Neural cell (in vitro differentiated cells): ENCODE measurements at regions not wholly inside any gene's neighbourhood (a gene's known extent, or its start where the extent isn't known, plus 50 kb on each side); places are given as distances from the start of the nearest gene placed in this dataset.

ENCODE experiments used
- H2AFZ ChIP-seq: fragments of 200-600, 300-800 bp; sonication (generic), shearing (Covaris generic); 2 replicates; pipeline ENCODE4 v1.6.0; 2014; ENCODE audit warnings: low read depth, mild to moderate bottlenecking, antibody characterized with exemption, low read length, moderate library complexity
- H3F3A ChIP-seq: fragments of 200-600 bp; shearing (Covaris generic); 2 replicates; pipeline ENCODE4 v1.6.1; 2016; ENCODE audit warnings: mild to moderate bottlenecking, moderate library complexity, mixed read lengths, antibody characterized with exemption, low read length; ENCODE audit not compliant: insufficient read depth, poor library complexity, severe bottlenecking
- H3K27ac ChIP-seq: fragments of 200-600, 300-800 bp; sonication (generic), shearing (Covaris generic); 2 replicates; pipeline ENCODE4 v1.5.1; 2014; ENCODE audit warnings: mild to moderate bottlenecking, low read length, moderate library complexity
- H3K27me3 ChIP-seq: fragments of 300-800, 200-600 bp; sonication (generic), shearing (Covaris generic); 2 replicates; pipeline ENCODE4 v1.6.0; 2014; ENCODE audit warnings: mild to moderate bottlenecking, low read depth, low read length, moderate library complexity; ENCODE audit not compliant: insufficient read depth
- H3K36me3 ChIP-seq: fragments of 300-800, 200-600 bp; sonication (generic), shearing (Covaris generic); 2 replicates; pipeline ENCODE4 v1.5.1; 2014; ENCODE audit warnings: mild to moderate bottlenecking, antibody characterized with exemption, low read length, moderate library complexity; ENCODE audit not compliant: insufficient read depth
- H3K4me2 ChIP-seq: fragments of 300-800, 200-600 bp; sonication (generic), shearing (Covaris generic); 2 replicates; pipeline ENCODE4 v1.6.0; 2014; ENCODE audit warnings: mild to moderate bottlenecking, low read length
- H3K4me3 ChIP-seq: fragments of 300-800, 200-600 bp; sonication (generic), shearing (Covaris generic); 2 replicates; pipeline ENCODE4 v1.5.1; 2014; ENCODE audit warnings: mild to moderate bottlenecking, low read length, moderate library complexity
- H3K79me2 ChIP-seq: fragments of 200-600 bp; shearing (Covaris generic); replicated peaks from 2 replicates; pipeline ENCODE4 v1.6.0; 2014; ENCODE audit warnings: mild to moderate bottlenecking, low read length, moderate library complexity; ENCODE audit not compliant: insufficient read depth
- H3K9ac ChIP-seq: fragments of 300-800, 200-600 bp; sonication (generic), shearing (Covaris generic); 2 replicates; pipeline ENCODE4 v1.6.1; 2016; ENCODE audit warnings: mild to moderate bottlenecking, low read length, mixed read lengths
- H3K9me2 ChIP-seq: fragments of 200-600 bp; shearing (Covaris generic); 2 replicates; pipeline ENCODE4 v1.6.1; 2016; ENCODE audit warnings: mild to moderate bottlenecking, low read length, mixed read lengths; ENCODE audit not compliant: insufficient read depth
- H3K9me3 ChIP-seq: fragments of 200-600, 300-800 bp; sonication (generic), shearing (Covaris generic); 2 replicates; pipeline ENCODE4 v1.6.1; 2016; ENCODE audit warnings: mild to moderate bottlenecking, mixed run types, low read length, moderate library complexity, mixed read lengths
- H4K20me1 ChIP-seq: fragments of 200-600 bp; shearing (Covaris generic); 2 replicates; pipeline ENCODE4 v1.6.1; 2016; ENCODE audit warnings: mild to moderate bottlenecking, mixed run types; ENCODE audit not compliant: insufficient read depth
- EP300 ChIP-seq: fragments of 450-650 bp; conservative IDR thresholded peaks from 2 replicates; pipeline ENCODE4 v1.6.1; 2014; ENCODE audit warnings: antibody characterized with exemption, mild to moderate bottlenecking, moderate library complexity; ENCODE audit not compliant: poor library complexity, severe bottlenecking
- EZH2 ChIP-seq: fragments of 200-600, 300-800 bp; shearing (Covaris generic), sonication (generic); IDR thresholded peaks from 2 replicates; pipeline ENCODE4 v1.6.1; 2014; ENCODE audit warnings: antibody characterized with exemption, low read length, borderline replicate concordance, mild to moderate bottlenecking; ENCODE audit not compliant: insufficient read depth, poor library complexity, severe bottlenecking
- MXI1 ChIP-seq: fragments of 450-650 bp; conservative IDR thresholded peaks from 2 replicates; pipeline ENCODE4 v1.6.1; 2014; ENCODE audit warnings: antibody characterized with exemption, mild to moderate bottlenecking; ENCODE audit not compliant: poor library complexity, severe bottlenecking
- POLR2AphosphoS5 ChIP-seq: IDR thresholded peaks from 2 replicates; pipeline ENCODE4 v1.6.1; 2012
- RAD21 ChIP-seq: fragments of 450-650 bp; conservative IDR thresholded peaks from 2 replicates; pipeline ENCODE4 v1.6.1; 2014; ENCODE audit warnings: antibody characterized with exemption, mild to moderate bottlenecking, moderate library complexity
- REST ChIP-seq: IDR thresholded peaks from 2 replicates; pipeline ENCODE4 v1.6.1; 2012; ENCODE audit warnings: borderline replicate concordance
- SMC3 ChIP-seq: fragments of 450-650 bp; conservative IDR thresholded peaks from 2 replicates; pipeline ENCODE4 v1.6.1; 2014; ENCODE audit warnings: antibody characterized with exemption, mild to moderate bottlenecking, moderate library complexity; ENCODE audit not compliant: poor library complexity
- TAF1 ChIP-seq: IDR thresholded peaks from 2 replicates; pipeline ENCODE4 v1.6.1; 2012; ENCODE audit warnings: low read depth
- TF ChIP-seq, protein P1 (sequence below): fragments of 450-650 bp; IDR thresholded peaks from 2 replicates; pipeline ENCODE4 v1.5.1; 2014; ENCODE audit warnings: antibody characterized with exemption, mild to moderate bottlenecking, moderate library complexity; ENCODE audit not compliant: poor library complexity, severe bottlenecking

- no peaks in the 10 kb centered on the region for H3K9me2 ChIP-seq
These were observed 144.7 kb downstream of the COL6A3 start for GRCh38 chr2:237269138-237269875.

GRCh38 chr2:237270520-237270919, 143.4 kb downstream of the COL6A3 start:
- no peak for TF ChIP-seq SMC3
- no peak for TF ChIP-seq EZH2
- TF ChIP-seq REST, result no peak
- no peak for TF ChIP-seq MXI1
- TF ChIP-seq EP300, result no peak
- TF ChIP-seq POLR2AphosphoS5, result no peak
- TF ChIP-seq RAD21, result no peak
- no peaks in the 10 kb centered on the region for H3F3A ChIP-seq
- H3K27ac ChIP-seq, result no peak overlapping the region
- no peaks in the 10 kb centered on the region for H3K9me2 ChIP-seq
- no peaks in the 10 kb centered on the region for H3K79me2 ChIP-seq
- no peaks in the 10 kb centered on the region for H3K27me3 ChIP-seq
- no peaks in the 10 kb centered on the region for H3K36me3 ChIP-seq
- no peak overlapping the region for H3K9ac ChIP-seq
- no peak overlapping the region for H3K4me3 ChIP-seq
- no peak overlapping the region for H2AFZ ChIP-seq
- no peaks in the 10 kb centered on the region for H3K9me3 ChIP-seq
- H3K4me2 ChIP-seq, result no peak overlapping the region
- H4K20me1 ChIP-seq, result no peaks in the 10 kb centered on the region

More at GRCh38 chr2:237269138-237269875, 144.7 kb downstream of the COL6A3 start:
- H4K20me1 ChIP-seq, result no peaks in the 10 kb centered on the region
- no peak overlapping the region for H3K27ac ChIP-seq
- no peak overlapping the region for H3K4me3 ChIP-seq
- no peak overlapping the region for H3K9ac ChIP-seq
- H3K9me3 ChIP-seq, result no peaks in the 10 kb centered on the region
- H3K36me3 ChIP-seq, result no peaks in the 10 kb centered on the region
- no peak overlapping the region for H2AFZ ChIP-seq
- H3F3A ChIP-seq, result no peaks in the 10 kb centered on the region
- TF ChIP-seq RAD21 (no peak), TAF1 (no peak), EZH2 (no peak), MXI1 (no peak), POLR2AphosphoS5 (no peak), REST (no peak), SMC3 (no peak), EP300 (no peak)
- TF ChIP-seq, protein P1, sequence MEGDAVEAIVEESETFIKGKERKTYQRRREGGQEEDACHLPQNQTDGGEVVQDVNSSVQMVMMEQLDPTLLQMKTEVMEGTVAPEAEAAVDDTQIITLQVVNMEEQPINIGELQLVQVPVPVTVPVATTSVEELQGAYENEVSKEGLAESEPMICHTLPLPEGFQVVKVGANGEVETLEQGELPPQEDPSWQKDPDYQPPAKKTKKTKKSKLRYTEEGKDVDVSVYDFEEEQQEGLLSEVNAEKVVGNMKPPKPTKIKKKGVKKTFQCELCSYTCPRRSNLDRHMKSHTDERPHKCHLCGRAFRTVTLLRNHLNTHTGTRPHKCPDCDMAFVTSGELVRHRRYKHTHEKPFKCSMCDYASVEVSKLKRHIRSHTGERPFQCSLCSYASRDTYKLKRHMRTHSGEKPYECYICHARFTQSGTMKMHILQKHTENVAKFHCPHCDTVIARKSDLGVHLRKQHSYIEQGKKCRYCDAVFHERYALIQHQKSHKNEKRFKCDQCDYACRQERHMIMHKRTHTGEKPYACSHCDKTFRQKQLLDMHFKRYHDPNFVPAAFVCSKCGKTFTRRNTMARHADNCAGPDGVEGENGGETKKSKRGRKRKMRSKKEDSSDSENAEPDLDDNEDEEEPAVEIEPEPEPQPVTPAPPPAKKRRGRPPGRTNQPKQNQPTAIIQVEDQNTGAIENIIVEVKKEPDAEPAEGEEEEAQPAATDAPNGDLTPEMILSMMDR, result no peak
- no peaks in the 10 kb centered on the region for H3K27me3 ChIP-seq
- H3K79me2 ChIP-seq, result no peaks in the 10 kb centered on the region
- H3K4me2 ChIP-seq, result no peak overlapping the region
